T47D (cell line): ENCODE measurements at regions not wholly inside any gene's neighbourhood (a gene's known extent, or its start where the extent isn't known, plus 50 kb on each side); places are given as distances from the start of the nearest gene placed in this dataset.

Source experiments
- DNase-seq, 2 experiments: peaks; one replicate each; pipeline versions ENCODE4 v3.0.0 to v3.0.0-alpha.2; 2011 to 2012; ENCODE audit warnings: low read depth in 1 of 2, low spot score in 1 of 2
- JUND ChIP-seq: IDR thresholded peaks from 2 replicates; pipeline ENCODE4 v1.6.1; 2012; ENCODE audit warnings: low read depth
- in situ Hi-C: cut with HindIII; loops from 2 replicates; pipeline ENCODE4 v1.10.0; 2016; ENCODE audit warnings: low sequenced_read_pairs, low pct_unique_long_range_greater_than_20kb

GRCh38 chr12:77384941-77385340 is 319.6 kb upstream of the E2F7 start:
- no peak for TF ChIP-seq JUND
- no peak for DNase-seq
- in situ Hi-C loops = no loop called here

- in situ Hi-C loops = no loop called here
- DNase-seq = no peak
- no peak for TF ChIP-seq JUND
Observed at GRCh38 chr12:77382096-77382742, 316.9 kb upstream of the E2F7 start.

- no peak for TF ChIP-seq JUND
- in situ Hi-C loops = no loop called here
- no peak for DNase-seq
Observed at GRCh38 chr12:77377622-77378021, 312.3 kb upstream of the E2F7 start.

DNA sequence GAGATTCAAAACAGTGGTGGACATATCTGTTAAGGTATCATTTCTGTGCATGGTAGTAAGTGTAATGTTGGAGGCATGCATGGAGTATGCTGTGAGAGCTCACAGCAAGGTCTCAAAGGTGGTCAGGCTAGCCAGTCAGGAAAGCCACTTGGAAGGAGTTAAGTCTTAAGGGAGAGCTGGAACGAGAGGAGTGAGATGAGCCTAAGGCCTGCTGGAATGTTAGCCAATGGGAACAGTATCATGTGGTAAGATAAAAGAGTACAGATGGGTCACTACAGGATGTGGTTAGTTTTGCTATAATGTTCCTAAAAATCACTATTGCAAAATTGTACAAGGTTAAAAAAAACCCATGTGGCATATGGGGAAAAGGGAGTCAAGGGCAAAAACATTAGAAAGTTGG is 311.7 kb upstream of the E2F7 start:
- TF ChIP-seq JUND = no peak

GRCh38 chr12:77374673-77375072 is 309.3 kb upstream of the E2F7 start:
- no peak for TF ChIP-seq JUND
- no peak for DNase-seq
- in situ Hi-C loops = no loop called here

More for the DNA sequence above, 311.7 kb upstream of the E2F7 start:
- DNase-seq = no peak
- in situ Hi-C loops = no loop called here

GRCh38 chr12:77372494-77372893 is 307.1 kb upstream of the E2F7 start:
- in situ Hi-C loops = no loop called here
- DNase-seq = no peak
- TF ChIP-seq JUND = no peak

DNA sequence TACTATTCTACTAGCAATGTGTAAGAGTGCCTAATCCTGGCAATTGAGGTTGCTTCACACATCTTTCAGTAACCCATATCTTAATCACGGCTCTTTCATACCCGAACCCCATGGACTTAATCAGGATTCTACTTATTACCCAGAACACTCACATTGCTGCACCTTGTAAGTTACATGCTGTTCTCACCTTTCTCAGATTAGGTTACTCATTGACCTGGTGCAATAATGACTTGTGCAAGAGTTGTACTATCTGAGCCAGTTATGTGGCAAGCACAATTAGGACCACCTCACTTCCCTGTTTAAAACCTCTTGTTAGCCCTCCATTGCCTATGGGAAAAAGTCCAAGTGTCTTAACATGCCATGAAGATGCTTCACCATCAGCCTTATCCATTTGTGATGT is 306.7 kb upstream of the E2F7 start:
- DNase-seq = no peak
- TF ChIP-seq JUND = no peak
- in situ Hi-C loops = no loop called here

DNA sequence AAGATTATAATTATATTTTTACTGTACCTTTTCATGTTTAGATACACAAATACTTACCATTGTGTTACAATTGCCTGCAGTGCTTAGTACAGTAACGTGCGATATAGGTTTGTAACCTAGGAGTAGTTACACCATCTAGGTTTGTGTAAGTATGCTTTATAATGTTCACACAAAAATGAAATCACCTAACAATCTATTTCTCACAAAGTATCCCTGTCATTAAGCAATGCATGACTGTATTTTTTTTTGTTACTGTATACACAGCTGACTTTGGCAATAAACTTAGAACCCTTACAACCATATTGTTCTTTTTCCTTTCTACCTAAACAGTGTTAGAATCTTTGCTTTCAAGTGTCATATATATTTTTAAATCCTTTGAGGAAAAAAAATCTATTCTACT is 303.0 kb upstream of the E2F7 start:
- no peak for TF ChIP-seq JUND
- no peak for DNase-seq
- in situ Hi-C loops = no loop called here

- in situ Hi-C loops = no loop called here
- no peak for TF ChIP-seq JUND
- DNase-seq = no peak
Observed at GRCh38 chr12:77366616-77367015, 301.2 kb upstream of the E2F7 start.

- DNase-seq = no peak
- no peak for TF ChIP-seq JUND
- in situ Hi-C loops = no loop called here
Observed at GRCh38 chr12:77364400-77364799, 299.0 kb upstream of the E2F7 start.

- no peak for TF ChIP-seq JUND
- in situ Hi-C loops = no loop called here
- no peak for DNase-seq
Observed at GRCh38 chr12:77362509-77363210, 297.3 kb upstream of the E2F7 start.

DNA sequence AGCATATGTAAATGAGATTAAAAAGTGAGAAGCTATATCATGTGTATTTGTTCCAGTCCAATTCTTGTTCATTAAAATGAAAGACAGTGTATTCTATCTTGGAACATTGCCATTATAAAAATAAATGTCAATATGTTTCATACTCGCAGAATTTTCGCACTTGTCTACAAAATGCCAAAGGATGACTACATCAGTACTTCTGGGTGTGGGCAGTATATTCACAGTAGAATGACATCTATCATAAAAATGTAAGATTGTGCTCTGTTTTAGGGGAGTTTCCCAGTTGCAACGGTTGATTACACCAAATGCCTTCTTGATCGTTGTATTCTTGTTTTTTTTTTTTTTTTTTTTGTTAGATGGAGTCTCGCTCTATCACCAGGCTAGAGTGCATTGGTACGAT is 292.3 kb upstream of the E2F7 start:
- in situ Hi-C loops = no loop called here
- no peak for DNase-seq
- TF ChIP-seq JUND = no peak

- no peak for DNase-seq
- no peak for TF ChIP-seq JUND
- in situ Hi-C loops = no loop called here
Observed at GRCh38 chr12:77354766-77355362, 289.5 kb upstream of the E2F7 start.
